Cerebellar cortex (tissue), 1 donor: ENCODE measurements at regions not wholly inside any gene's neighbourhood (a gene's known extent, or its start where the extent isn't known, plus 50 kb on each side); places are given as distances from the start of the nearest gene placed in this dataset.
"Not testable (repeated sequence)": the region's sequence is repeated elsewhere in the genome, so short reads cannot be mapped to it uniquely, and the experiment has no call there.

ENCODE experiments used
- DNase-seq: peaks from one replicate; pipeline ENCODE4 v3.0.0-alpha.2; 2015; ENCODE audit warnings: low spot score

DNA sequence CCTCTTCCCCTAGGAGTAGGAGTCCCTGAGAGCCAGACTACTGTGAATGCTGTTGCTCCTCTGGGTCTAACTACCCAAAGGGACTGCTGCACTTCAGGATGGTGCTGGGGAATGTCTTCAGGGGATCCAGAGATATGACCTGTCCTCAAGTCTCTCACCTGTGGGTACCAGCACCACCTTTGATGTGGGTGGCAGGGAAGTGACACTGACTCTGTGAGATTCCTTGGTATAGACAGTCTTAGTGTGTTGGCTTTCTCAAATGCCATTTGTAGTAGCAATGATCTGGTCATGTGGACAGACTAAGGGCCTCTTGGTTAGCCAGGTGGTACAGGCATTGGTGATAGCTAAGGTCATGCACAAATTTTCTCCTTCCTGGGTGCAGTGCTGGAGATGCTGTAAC is 108.9 kb upstream of the ADAMTS3 start:
- DNase-seq: no peak

DNA sequence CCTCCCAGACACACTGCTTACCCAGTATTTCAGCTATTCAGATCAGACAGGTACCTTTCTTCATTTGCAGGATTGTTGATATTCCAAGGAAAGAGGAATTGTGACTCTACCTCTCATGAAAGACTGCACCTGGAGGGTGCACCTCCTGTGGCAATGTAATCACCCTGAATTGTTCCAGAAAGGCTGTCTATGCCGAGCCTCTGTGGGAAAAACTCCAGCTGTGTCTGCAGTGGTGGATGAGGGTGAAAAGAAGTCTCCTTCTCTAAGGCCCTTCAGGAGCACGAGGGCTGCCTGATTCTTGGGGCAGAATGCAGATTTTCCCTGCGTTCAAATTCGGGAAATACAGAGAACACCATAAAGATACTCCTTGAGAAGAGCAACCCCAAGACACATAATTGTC is 108.2 kb upstream of the ADAMTS3 start:
- DNase-seq: no peak

DNA sequence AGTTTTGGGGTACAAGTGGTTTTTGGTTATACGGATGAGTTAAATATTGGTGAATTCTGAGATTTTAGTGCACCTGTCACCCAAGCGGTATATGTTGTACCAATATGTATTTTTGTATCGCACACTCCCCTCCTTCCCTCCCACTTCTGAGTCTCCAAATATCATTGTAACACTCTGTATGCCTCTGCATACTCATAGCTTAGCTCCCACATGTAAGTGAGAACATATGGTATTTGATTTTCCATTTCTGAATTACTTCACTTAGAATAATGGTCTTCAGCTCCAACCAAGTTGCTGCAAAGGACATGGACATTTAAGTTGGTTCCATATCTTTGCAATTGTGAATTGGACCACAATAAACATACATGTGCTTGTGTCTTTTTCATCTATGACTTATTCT is 103.0 kb upstream of the ADAMTS3 start:
- DNase-seq: no peak

DNA sequence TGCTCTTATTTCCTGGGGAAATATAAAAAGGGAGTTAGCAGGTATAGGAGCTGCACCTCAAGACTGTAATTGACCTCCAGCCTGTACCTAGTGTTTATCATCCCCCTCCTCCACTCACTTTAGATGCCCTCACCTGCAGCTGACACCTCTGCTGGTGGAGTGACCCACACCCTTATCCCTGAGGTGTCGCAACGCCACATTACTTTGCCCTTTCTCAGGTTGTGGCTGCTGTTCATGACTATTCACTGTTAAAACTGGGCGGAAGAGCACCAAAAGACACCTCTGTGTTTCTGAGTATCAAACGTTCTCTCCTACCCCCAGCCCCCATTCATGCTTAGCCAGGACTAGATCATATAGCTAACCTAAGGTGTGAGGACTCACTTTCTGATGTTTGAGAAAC is 101.5 kb upstream of the ADAMTS3 start:
- no peak for DNase-seq

DNA sequence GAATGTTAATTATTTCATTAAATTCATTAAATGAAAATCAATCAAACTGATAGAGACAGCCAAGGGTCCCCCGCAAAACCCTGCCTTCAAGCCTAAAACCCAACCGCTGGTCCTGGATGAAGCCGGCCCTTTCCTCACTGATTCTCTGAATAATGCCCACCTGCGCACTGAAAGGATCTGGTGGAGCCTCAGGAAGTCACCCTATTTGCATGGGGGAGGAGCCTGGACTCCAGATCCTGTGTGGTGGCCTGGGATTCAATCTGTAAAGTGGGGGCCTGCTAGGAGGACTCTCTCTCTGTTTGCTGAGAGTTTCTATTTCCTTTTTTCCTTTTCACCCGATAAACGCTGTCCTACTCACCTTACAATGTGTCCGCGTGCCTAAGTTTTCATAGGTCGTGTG is 97.9 kb upstream of the ADAMTS3 start:
- DNase-seq: no peak

DNA sequence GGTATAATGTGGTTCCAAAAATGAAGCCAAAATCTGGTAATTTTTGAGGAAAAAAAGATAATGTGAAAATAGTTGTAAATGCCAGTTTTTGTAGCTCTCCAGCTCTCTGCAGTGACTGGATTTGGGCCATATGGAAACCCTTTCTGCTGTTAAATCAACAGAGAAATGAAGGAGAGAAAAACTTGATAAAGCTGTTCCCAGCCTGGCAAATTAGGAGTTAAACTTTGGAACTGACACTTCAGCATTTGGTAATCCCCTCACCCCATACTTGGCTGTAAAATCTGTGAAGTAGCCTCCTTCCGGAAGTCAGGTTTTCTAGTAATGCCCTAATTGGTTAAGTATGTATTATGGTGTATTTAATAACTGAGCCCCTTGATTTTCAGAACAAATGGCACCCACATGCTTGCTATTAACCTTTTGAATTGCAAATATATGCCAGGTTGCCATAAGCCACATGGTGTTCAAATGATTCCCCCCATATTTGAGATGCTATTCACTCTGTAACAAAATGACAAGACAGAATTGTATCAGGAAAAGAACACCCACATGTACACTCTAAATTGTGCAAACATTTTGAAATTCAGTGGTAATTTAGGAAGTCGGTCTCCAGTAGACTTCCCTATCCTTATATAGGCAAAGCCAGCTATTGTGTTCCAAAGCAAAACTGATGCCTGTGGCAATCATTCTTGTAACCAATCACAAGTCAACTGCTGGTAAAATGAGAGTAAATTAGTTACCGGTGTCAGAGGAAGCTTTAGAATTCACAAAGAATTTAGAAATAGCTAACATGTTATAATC is 96.3 kb upstream of the ADAMTS3 start:
- DNase-seq: no peak

DNA sequence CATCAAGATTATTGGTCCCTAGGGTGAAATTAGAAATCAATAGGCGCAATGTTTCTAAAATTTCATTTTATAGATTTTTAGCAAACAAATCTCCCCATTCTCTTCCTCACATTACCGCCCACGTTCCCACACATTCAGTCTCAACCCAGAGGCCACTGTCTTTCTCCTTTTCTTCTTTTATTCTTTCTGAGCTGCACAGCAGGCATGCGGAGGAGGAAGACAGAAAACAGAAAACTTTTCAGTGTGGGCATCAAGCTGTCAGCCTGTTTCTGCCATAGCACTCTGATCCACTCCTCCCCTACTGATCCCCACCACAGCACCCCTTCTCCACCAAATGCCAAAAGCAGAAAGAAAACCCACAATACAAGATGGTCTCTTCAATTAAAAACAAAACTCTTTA is 94.8 kb upstream of the ADAMTS3 start:
- no peak for DNase-seq

DNA sequence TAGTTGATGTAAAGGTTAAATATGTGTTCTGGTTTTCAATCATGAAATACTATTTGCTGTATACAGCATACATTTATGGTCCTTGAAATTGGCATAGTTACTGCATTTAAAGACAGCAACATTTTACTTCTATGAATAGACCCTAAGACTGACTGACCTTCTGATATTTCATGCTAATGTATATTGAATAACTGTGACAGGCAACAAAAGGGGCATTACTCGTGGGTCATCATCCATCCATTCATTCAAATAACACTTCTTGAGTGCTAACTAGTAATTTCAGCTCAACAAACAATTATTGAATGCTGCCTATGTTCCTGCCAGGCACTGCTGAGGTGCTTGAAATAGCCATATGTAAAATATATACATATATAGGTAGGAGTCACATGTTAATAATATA is 92.8 kb upstream of the ADAMTS3 start:
- no peak for DNase-seq

DNA sequence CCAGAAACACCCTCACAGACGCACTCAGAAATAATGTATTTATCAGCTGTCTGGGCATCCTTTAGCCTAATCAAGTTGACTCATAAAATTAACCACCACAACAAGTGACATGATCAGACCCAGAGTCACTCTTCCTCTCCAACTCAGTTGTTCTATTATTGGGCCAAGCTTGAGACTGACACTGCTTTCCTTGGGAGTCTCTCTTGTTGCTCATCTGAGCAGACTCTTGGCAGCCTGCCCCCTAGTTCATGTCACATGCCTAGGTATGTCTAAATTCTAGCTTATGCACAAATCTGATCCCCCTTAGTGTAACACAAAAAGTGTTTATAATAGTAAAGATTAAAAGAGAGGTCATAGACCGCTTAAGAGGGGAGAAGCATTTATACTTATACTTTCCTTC is 72.6 kb upstream of the ADAMTS3 start:
- DNase-seq: no peak

DNA sequence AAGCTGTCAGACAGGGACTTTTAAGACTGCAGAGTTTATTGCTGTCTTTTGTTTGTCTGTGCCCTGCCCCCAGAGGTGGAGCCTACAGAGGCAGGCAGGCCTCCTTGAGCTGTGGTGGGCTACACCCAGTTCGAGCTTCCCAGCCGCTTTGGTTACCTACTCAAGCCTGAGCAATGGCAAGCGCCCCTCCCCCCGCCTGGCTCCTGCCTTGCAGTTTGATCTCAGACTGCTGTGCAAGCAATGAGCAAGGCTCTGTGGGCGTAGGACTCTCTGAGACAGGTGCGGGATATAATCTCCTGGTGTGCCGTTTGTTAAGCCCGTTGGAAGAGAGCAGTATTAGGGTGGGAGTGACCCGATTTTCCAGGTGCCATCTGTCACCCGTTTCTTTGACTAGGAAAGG is 67.8 kb upstream of the ADAMTS3 start:
- not testable (repeated sequence) for DNase-seq

DNA sequence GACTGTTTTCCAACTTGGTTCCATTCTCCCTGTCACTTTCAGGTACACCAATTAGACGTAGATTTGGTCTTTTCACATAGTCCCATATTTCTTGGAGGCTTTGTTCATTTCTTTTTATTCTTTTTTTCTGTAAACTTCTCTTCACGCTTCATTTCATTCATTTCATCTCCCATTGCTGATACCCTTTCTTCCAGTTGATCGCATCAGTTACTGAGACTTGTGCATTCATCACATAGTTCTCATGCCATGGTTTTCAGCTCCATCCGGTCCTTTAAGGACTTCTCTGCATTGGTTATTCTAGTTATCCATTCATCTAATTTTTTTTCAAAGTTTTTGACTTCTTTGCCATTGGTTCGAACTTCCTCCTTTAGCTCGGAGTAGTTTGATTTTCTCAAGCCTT is 66.9 kb upstream of the ADAMTS3 start:
- DNase-seq: not testable (repeated sequence)

DNA sequence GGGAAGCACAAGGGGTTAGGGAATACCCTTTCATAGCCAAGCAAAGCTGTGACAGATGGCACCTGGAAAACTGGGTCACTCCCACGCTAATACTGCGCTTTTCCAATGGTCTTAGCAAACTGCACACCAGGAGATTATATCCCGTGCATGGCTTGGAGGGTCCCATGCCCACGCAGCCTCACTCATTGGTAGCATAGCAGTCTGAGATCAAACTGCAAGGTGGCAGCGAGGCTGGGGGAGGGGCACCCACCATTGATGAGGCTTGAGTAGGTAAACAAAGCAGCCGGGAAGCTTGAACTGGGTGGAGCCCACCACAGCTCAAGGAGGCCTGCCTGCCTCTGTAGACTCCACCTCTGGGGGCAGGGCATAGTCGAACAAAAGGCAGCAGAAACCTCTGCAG is 63.2 kb upstream of the ADAMTS3 start:
- not testable (repeated sequence) for DNase-seq

DNA sequence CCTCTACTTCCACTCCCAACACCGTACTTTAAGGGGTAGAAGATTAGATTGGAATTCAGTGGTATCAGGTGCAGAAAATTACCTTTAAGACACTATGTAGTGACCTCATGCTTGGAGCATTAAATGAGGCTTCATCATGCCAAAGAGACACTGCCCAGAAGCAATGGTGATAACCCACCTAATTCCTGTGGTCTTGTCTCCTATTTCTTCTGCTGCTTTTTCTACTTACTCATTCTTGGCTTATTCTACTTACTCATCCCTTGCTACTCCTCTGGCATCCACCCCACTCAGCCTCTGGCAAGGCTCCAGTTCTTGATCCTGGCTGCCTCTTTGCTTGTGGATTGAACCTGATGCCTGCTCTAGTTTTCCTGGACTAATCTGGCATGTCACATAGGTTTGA is 62.3 kb upstream of the ADAMTS3 start:
- peak; percentile 18 for DNase-seq

DNA sequence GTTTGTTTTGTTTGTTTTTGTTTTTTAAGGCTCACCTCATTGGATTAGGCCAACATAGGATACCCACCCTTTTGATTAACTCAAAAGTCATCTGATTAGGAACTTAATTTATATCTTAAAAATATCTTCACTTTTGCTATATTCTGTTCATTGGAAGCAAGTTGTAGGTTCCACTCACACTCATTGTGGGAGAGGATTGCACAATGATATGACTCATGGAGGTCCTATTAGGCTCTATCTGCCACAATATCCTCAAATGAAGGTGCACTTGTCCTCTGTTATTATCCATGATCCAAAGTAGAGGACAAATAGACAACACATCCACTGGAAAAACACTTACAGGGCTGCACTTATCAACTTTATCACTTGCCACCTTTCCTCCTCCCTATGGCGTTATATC is 60.5 kb upstream of the ADAMTS3 start:
- no peak for DNase-seq

DNA sequence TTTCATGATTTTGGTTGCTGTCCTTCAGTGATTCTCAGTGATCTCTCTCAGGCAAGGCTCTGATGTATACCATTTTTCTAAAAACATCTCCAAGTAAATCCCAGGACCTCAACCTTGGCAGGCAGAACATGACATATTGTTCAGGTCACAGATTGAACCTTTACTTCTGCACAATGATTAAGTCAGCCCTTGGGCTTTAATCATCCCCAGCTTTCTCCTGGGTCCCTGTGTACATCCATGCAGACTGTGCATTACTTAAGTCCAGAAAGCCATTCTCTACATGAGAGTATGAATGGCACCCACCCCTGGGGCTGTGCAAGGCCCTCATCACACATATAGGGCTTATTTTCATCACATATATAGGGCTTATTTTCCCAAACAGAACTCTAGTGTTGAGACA is 58.7 kb upstream of the ADAMTS3 start:
- DNase-seq: no peak
